ENCODE measurements at regions not wholly inside any gene's neighbourhood (a gene's known extent, or its start where the extent isn't known, plus 50 kb on each side); places are given as distances from the start of the nearest gene placed in this dataset.

DNA sequence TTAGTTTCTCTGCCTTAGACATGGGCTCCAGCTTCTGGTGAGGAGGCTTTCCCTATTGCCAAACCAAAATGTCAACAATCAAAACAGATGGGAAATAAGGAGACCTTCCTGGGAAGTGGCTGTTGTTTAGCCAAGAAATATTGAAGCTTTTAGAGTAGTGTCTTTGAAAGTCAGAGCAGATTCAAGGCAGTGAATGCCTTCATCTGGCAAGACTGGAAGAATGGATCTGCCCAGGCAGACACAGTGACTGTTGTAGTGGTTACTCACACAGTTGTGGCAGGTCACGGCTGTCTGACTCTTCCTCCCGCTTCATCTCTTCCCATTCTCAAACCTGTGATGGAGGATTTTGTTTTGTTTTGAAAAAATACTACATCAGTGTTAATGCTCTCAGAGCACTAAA is 154.1 kb upstream of the ADO start:
- H2AFZ ChIP-seq = no peak overlapping the region
- no peak overlapping the region for H3K27ac ChIP-seq (ENCODE audit: low read depth)
- Mint-ChIP-seq H3K27ac (no peak overlapping the region), H3K9me3 (no peaks in the 10 kb centered on the region), H3K27me3 (ENCODE audit: insufficient read depth, low read depth, poor library complexity) (no peaks in the 10 kb centered on the region), H3K36me3 (ENCODE audit: low read depth) (no peaks in the 10 kb centered on the region), H3K4me1 (peaks cover 3% of the 10 kb centered on the region), H3K4me3 (no peak overlapping the region)
- DNase-seq (ENCODE audit: low spot score) (no peak), ATAC-seq (no peak)
- peaks cover 9% of the 10 kb centered on the region for H3K4me1 ChIP-seq (ENCODE audit: insufficient read depth)
- no peak overlapping the region for H3K4me3 ChIP-seq
- H3K27me3 ChIP-seq (ENCODE audit: insufficient read depth) = no peaks in the 10 kb centered on the region
- TF ChIP-seq STAT1 (IDR thresholded peaks at IDR 0.05; ENCODE audit: unreplicated experiment) = no peak
- TF ChIP-seq POLR2AphosphoS5 (IDR thresholded peaks at IDR 0.05; ENCODE audit: low read depth) = no peak
- no peak for TF ChIP-seq ZNF114 (CRISPR knock-in tag; IDR thresholded peaks at IDR 0.05)
- no peak for TF ChIP-seq CREB1 (CRISPR knock-in tag; IDR thresholded peaks at IDR 0.05; ENCODE audit: low read depth)
- TF ChIP-seq, protein P1, sequence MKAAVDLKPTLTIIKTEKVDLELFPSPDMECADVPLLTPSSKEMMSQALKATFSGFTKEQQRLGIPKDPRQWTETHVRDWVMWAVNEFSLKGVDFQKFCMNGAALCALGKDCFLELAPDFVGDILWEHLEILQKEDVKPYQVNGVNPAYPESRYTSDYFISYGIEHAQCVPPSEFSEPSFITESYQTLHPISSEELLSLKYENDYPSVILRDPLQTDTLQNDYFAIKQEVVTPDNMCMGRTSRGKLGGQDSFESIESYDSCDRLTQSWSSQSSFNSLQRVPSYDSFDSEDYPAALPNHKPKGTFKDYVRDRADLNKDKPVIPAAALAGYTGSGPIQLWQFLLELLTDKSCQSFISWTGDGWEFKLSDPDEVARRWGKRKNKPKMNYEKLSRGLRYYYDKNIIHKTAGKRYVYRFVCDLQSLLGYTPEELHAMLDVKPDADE (IDR thresholded peaks at IDR 0.05) = no peak
- no peak for TF ChIP-seq EZH2phosphoT487 (IDR thresholded peaks at IDR 0.05; ENCODE audit: unreplicated experiment)
- no peak for TF ChIP-seq EZH2 (IDR thresholded peaks at IDR 0.05; ENCODE audit: low read depth, unreplicated experiment)
- TF ChIP-seq CTCF (conservative IDR thresholded peaks at IDR 0.05; ENCODE audit: low read depth in 2 of 2) = no peak
- no peak for TF ChIP-seq ZNF331 (CRISPR knock-in tag; IDR thresholded peaks at IDR 0.05; ENCODE audit: low read depth)
- TF ChIP-seq ZNF462 (CRISPR knock-in tag; IDR thresholded peaks at IDR 0.05) = no peak
- TF ChIP-seq JUNB (IDR thresholded peaks at IDR 0.05; ENCODE audit: unreplicated experiment) = no peak
- no peaks in the 10 kb centered on the region for H4K20me1 ChIP-seq (replicated peaks; ENCODE audit: insufficient read depth)
- H3F3A ChIP-seq (replicated peaks; ENCODE audit: low read depth) = no peaks in the 10 kb centered on the region
- no peaks in the 10 kb centered on the region for H3K79me2 ChIP-seq (replicated peaks; ENCODE audit: insufficient read depth)
- H3K9me2 ChIP-seq (ENCODE audit: insufficient read depth) = 0 out of 2 replicates have a peak, but pooled peaks cover 21% of the 10 kb centered on the region
- no peaks in the 10 kb centered on the region for H3K36me3 ChIP-seq (ENCODE audit: insufficient read depth)
- H3K4me2 ChIP-seq = no peak overlapping the region
